ENCODE measurements at regions not wholly inside any gene's neighbourhood (a gene's known extent, or its start where the extent isn't known, plus 50 kb on each side); places are given as distances from the start of the nearest gene placed in this dataset.

GRCh38 chr16:10323528-10323869 is 62.4 kb upstream of the ATF7IP2 start:
- FAIRE-seq (no peak), DNase-seq (ENCODE audit: low read depth, low spot score) (no peak)
- Histone ChIP-seq H2AFZ (ENCODE audit: low read depth, low read length) (no peak overlapping the region), H3K9me1 (replicated peaks; ENCODE audit: control insufficient read depth, extremely low read depth, insufficient read depth, low read length) (no peaks in the 10 kb centered on the region), H3K4me1 (ENCODE audit: control insufficient read depth, extremely low read depth, insufficient read depth, low read length) (no peaks in the 10 kb centered on the region), H3K27me3 (ENCODE audit: control insufficient read depth in 2 of 2, insufficient read depth in 2 of 2, low read length in 2 of 2) (no peaks in the 10 kb centered on the region), H3K36me3 (ENCODE audit: control insufficient read depth in 2 of 2, extremely low read depth in 1 of 2, insufficient read depth in 2 of 2, low read length in 2 of 2) (no peaks in the 10 kb centered on the region), H3K9me3 (replicated peaks; ENCODE audit: control insufficient read depth, insufficient read depth, low read length) (no peaks in the 10 kb centered on the region), H4K20me1 (replicated peaks; ENCODE audit: control insufficient read depth, extremely low read depth, insufficient read depth, low read length) (no peaks in the 10 kb centered on the region), H3K4me2 (ENCODE audit: insufficient read depth, low read length) (no peak overlapping the region), H3K27ac (ENCODE audit: insufficient read depth, low read depth, low read length) (no peak overlapping the region), H3K9ac (replicated peaks; ENCODE audit: extremely low read depth, insufficient read depth, low read length) (no peak overlapping the region), H3K4me3 (replicated peaks in 1 of 3; ENCODE audit: insufficient read depth in 1 of 3, low read depth in 1 of 3, low read length in 3 of 3) (no peak overlapping the region), H3K79me2 (ENCODE audit: control insufficient read depth, insufficient read depth, low read length) (no peaks in the 10 kb centered on the region)
- TF ChIP-seq, protein P1, sequence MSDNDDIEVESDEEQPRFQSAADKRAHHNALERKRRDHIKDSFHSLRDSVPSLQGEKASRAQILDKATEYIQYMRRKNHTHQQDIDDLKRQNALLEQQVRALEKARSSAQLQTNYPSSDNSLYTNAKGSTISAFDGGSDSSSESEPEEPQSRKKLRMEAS (IDR thresholded peaks at IDR 0.05; ENCODE audit: insufficient read depth, insufficient read length): no peak
- TF ChIP-seq MYC (IDR thresholded peaks at IDR 0.05; ENCODE audit: low read depth, low read length) (no peak), GATA2 (IDR thresholded peaks at IDR 0.05; ENCODE audit: insufficient read depth, insufficient read length, low read depth, low read length) (no peak)
- BruUV-seq (replicated peaks): no TSS peak
- ChIA-PET CTCF (no interaction called here), POLR2A (no interaction called here)
- dilution Hi-C loops (cut with MboI; ENCODE audit: extremely low pct_ligation_motif_present, low sequenced_read_pairs) (no loop called here), intact Hi-C loops (cut with micrococcal nuclease) (no loop called here)

DNA sequence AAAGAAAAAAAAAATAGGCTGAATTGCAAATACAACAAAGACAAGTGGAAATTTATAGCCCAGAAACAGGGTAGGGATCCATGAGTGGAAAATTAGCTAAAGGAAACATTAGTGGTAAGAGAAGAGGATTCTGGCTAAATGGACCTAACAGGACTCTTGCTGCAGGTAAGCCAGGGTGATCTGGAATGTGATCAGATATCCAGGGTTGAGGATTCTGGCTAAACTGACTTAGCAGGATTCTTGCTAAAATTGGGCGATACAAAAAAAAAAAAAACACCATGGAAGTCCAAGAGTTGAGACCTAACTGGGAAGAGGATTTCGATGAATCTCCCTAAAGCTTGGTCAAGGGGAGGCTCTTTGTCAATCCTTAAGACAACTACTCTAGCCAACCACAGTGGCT is 61.7 kb upstream of the ATF7IP2 start:
- BruUV-seq (replicated peaks): no TSS peak
- Histone ChIP-seq H3K4me3 (replicated peaks in 1 of 3; ENCODE audit: insufficient read depth in 1 of 3, low read depth in 1 of 3, low read length in 3 of 3) (no peak overlapping the region), H3K9me3 (replicated peaks; ENCODE audit: control insufficient read depth, insufficient read depth, low read length) (no peaks in the 10 kb centered on the region), H3K9me1 (replicated peaks; ENCODE audit: control insufficient read depth, extremely low read depth, insufficient read depth, low read length) (no peaks in the 10 kb centered on the region), H3K27me3 (ENCODE audit: control insufficient read depth in 2 of 2, insufficient read depth in 2 of 2, low read length in 2 of 2) (no peaks in the 10 kb centered on the region), H3K4me2 (ENCODE audit: insufficient read depth, low read length) (no peak overlapping the region), H3K4me1 (ENCODE audit: control insufficient read depth, extremely low read depth, insufficient read depth, low read length) (no peaks in the 10 kb centered on the region), H3K36me3 (ENCODE audit: control insufficient read depth in 2 of 2, extremely low read depth in 1 of 2, insufficient read depth in 2 of 2, low read length in 2 of 2) (no peaks in the 10 kb centered on the region), H2AFZ (ENCODE audit: low read depth, low read length) (no peak overlapping the region), H3K79me2 (ENCODE audit: control insufficient read depth, insufficient read depth, low read length) (no peaks in the 10 kb centered on the region), H4K20me1 (replicated peaks; ENCODE audit: control insufficient read depth, extremely low read depth, insufficient read depth, low read length) (no peaks in the 10 kb centered on the region), H3K9ac (replicated peaks; ENCODE audit: extremely low read depth, insufficient read depth, low read length) (no peak overlapping the region), H3K27ac (ENCODE audit: insufficient read depth, low read depth, low read length) (no peak overlapping the region)
- ChIA-PET POLR2A (no interaction called here), CTCF (no interaction called here)
- intact Hi-C loops (cut with micrococcal nuclease) (no loop called here), dilution Hi-C loops (cut with MboI; ENCODE audit: extremely low pct_ligation_motif_present, low sequenced_read_pairs) (no loop called here)
- TF ChIP-seq POLR2AphosphoS5 (IDR thresholded peaks at IDR 0.05; ENCODE audit: insufficient read depth, low read depth, low read length): no peak
- TF ChIP-seq, protein P1 (IDR thresholded peaks at IDR 0.05; ENCODE audit: insufficient read depth, insufficient read length): no peak
- TF ChIP-seq MYC (IDR thresholded peaks at IDR 0.05; ENCODE audit: low read depth, low read length): no peak
- no peak for TF ChIP-seq POLR2A (IDR thresholded peaks at IDR 0.05; ENCODE audit: low read depth, low read length)
- TF ChIP-seq EZH2 (IDR thresholded peaks at IDR 0.05; ENCODE audit: borderline replicate concordance, low read depth, low read length, severe bottlenecking): no peak
- TF ChIP-seq, protein P2, sequence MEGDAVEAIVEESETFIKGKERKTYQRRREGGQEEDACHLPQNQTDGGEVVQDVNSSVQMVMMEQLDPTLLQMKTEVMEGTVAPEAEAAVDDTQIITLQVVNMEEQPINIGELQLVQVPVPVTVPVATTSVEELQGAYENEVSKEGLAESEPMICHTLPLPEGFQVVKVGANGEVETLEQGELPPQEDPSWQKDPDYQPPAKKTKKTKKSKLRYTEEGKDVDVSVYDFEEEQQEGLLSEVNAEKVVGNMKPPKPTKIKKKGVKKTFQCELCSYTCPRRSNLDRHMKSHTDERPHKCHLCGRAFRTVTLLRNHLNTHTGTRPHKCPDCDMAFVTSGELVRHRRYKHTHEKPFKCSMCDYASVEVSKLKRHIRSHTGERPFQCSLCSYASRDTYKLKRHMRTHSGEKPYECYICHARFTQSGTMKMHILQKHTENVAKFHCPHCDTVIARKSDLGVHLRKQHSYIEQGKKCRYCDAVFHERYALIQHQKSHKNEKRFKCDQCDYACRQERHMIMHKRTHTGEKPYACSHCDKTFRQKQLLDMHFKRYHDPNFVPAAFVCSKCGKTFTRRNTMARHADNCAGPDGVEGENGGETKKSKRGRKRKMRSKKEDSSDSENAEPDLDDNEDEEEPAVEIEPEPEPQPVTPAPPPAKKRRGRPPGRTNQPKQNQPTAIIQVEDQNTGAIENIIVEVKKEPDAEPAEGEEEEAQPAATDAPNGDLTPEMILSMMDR (IDR thresholded peaks at IDR 0.05; ENCODE audit: extremely low read depth in 1 of 2, insufficient read depth in 1 of 2, low read depth in 1 of 2, low read length in 2 of 2): no peak
- TF ChIP-seq FOS (IDR thresholded peaks at IDR 0.05; ENCODE audit: borderline replicate concordance, insufficient read depth, low read length): no peak
- no peak for TF ChIP-seq GATA2 (IDR thresholded peaks at IDR 0.05; ENCODE audit: insufficient read depth, insufficient read length, low read depth, low read length)
- no peak for TF ChIP-seq JUN (IDR thresholded peaks at IDR 0.05; ENCODE audit: borderline replicate concordance, insufficient read depth, insufficient read length, low read depth)
- FAIRE-seq (no peak), DNase-seq (ENCODE audit: low read depth, low spot score) (no peak)
